K562 (cell line): ENCODE measurements at regions not wholly inside any gene's neighbourhood (a gene's known extent, or its start where the extent isn't known, plus 50 kb on each side); places are given as distances from the start of the nearest gene placed in this dataset.

Experiments
- HLTF ChIP-seq: fragments of 450-650 bp; IDR thresholded peaks from 2 replicates; pipeline ENCODE4 v1.6.1; 2016
- MAZ ChIP-seq, 2 experiments: fragments of 450-650 bp in 1 of 2; sonication (generic) in 1 of 2; formaldehyde crosslinking; IDR thresholded peaks in 1 of 2; conservative IDR thresholded peaks in 1 of 2; 2 replicates each; pipeline versions ENCODE4 v1.4.0 to v1.5.0; 2020; ENCODE audit warnings: mild to moderate bottlenecking in 1 of 2, missing genetic modification reagents in 1 of 2
- SMC3 ChIP-seq: conservative IDR thresholded peaks from 2 replicates; pipeline ENCODE4 v1.6.1; 2011; ENCODE audit warnings: low read depth, low read length, improper control_type of control experiment; ENCODE audit not compliant: insufficient read depth
- USF2 ChIP-seq: sonication (generic); formaldehyde crosslinking; IDR thresholded peaks from 2 replicates; pipeline ENCODE4 v1.5.0; 2020; ENCODE audit warnings: missing genetic modification reagents

DNA sequence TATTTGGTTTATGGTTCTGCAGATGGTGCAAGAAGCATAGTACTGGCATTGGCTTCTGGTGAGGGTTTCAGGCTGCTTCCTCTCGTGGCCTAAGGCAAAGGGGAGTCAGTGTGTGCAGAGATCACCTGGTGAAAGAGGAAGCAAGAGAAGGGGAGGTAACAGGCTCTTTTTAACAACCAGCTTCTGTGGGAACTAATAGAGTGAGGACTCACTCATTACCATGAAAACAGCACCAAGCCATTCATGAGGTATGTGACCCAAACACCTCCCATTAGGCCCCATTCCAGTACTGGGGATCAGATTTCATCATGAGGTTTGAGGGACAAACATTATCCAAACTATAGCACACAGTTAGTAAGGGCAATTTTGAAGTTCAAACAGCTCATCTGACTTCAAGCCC lies 263.5 kb downstream of the TMEM38B start:
- TF ChIP-seq MAZ (CRISPR knock-in tag; conservative IDR thresholded peaks at IDR 0.05 in 1 of 2, IDR thresholded peaks at IDR 0.05 in 1 of 2): no peak
- no peak for TF ChIP-seq SMC3
- TF ChIP-seq USF2 (CRISPR knock-in tag): no peak
- no peak for TF ChIP-seq HLTF
